HFF-Myc (cell line): ENCODE measurements at regions not wholly inside any gene's neighbourhood (a gene's known extent, or its start where the extent isn't known, plus 50 kb on each side); places are given as distances from the start of the nearest gene placed in this dataset.
"Not testable (repeated sequence)": the region's sequence is repeated elsewhere in the genome, so short reads cannot be mapped to it uniquely, and the experiment has no call there.

Experiments
- DNase-seq: peaks from one replicate; pipeline ENCODE4 v3.0.0-alpha.2; 2011; ENCODE audit warnings: low read depth; ENCODE audit errors: extremely low read depth
- H3K4me3 ChIP-seq: replicated peaks from 2 replicates; pipeline ENCODE4 v1.5.1; 2011; ENCODE audit warnings: low read depth, mild to moderate bottlenecking, control low read depth, low read length
- CTCF ChIP-seq: IDR thresholded peaks from 2 replicates; pipeline ENCODE4 v1.5.1; 2012; ENCODE audit warnings: mild to moderate bottlenecking, low read depth, low read length, control low read depth; ENCODE audit errors: missing control alignments

- no peak for TF ChIP-seq CTCF
- no peak for DNase-seq
- H3K4me3 ChIP-seq = no peak overlapping the region
Observed at GRCh38 chr6:5892669-5893068, 114.1 kb downstream of the NRN1 start.

DNA sequence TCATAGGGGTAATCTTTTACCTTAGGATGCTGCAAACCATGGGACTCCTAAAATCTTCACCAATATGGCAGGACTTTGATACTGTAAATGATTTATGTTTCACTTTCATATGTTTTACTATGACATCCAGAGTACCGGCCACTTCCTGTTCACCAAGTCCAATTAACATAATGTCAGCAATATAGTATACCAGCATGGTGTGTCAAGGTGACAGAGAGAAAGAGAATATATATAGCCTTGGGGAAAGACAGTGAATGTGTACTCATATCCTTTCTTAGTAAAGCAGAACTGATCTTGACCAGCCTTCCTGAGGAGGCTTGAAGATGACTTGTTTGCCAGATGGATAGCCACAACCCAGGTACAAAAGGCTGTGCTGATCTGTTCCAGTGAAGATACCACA, 127.9 kb downstream of the NRN1 start:
- no peak for TF ChIP-seq CTCF
- no peak overlapping the region for H3K4me3 ChIP-seq
- no peak for DNase-seq

DNA sequence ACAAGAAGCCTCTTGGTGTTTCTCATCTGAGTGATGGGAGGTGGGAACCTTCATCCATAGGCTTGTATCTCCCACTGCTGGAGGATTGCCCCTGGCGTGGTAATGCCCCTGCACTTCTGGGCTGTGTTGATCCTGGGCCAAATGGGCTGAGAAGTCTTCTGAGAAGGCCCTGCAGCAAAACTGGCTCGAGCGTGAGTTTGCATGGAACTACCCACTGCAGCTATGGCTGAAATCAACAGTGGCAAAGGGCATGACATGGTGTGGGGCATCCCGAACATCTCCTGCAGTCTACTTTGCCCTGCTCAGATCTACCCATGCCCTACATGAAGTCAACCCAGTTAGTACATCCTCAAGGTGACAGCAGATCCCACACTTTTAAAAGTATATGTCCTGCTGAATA, 130.6 kb downstream of the NRN1 start:
- no peak overlapping the region for H3K4me3 ChIP-seq
- DNase-seq = no peak
- TF ChIP-seq CTCF = no peak

- not testable (repeated sequence) for DNase-seq, H3K4me3 ChIP-seq
Observed at GRCh38 chr6:5873976-5874375, 132.7 kb downstream of the NRN1 start.

- DNase-seq = no peak
- TF ChIP-seq CTCF = no peak
- H3K4me3 ChIP-seq = no peak overlapping the region
Observed at GRCh38 chr6:5871296-5871695, 135.4 kb downstream of the NRN1 start.

DNA sequence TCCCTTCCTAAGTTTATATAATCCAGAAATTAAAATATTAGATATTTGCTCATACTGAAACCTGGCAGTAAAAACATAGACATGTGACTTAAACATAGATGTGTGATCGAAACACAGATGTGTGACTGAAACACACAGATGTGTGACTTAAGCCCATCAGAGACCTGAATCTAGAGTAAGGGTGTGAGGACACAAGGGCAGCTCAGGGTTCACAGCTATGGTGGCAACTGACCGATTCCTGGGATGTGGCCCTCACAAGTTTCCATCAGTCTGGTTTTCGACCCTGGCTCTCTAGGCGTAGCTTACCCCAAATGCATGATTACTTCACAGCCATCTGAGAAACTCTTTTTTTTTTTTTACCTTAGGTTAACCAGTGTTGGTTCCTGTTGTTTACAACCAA, 137.0 kb downstream of the NRN1 start:
- no peak overlapping the region for H3K4me3 ChIP-seq
- no peak for TF ChIP-seq CTCF
- DNase-seq = no peak

- H3K4me3 ChIP-seq = no peak overlapping the region
- no peak for DNase-seq
- TF ChIP-seq CTCF = no peak
Observed at GRCh38 chr6:5869261-5869660, 137.5 kb downstream of the NRN1 start.
